ENCODE measurements at regions not wholly inside any gene's neighbourhood (a gene's known extent, or its start where the extent isn't known, plus 50 kb on each side); places are given as distances from the start of the nearest gene placed in this dataset.

GRCh38 chr12:115108129-115109100, 424.4 kb upstream of the TBX3 start:
- intact Hi-C loops (cut with DNase I; ENCODE audit: low total_unique reads) = no loop called here
- no peak for TF ChIP-seq CTCF (IDR thresholded peaks at IDR 0.05)
- no peak for TF ChIP-seq POLR2A (IDR thresholded peaks at IDR 0.05)
- 77 to 79% methylated on average over 3 of the region's 3 CpGs for WGBS, 2 donors
- no peak for DNase-seq (ENCODE audit: low spot score in 2 of 2)
- H3K4me3 ChIP-seq (ENCODE audit: low read depth, poor library complexity, severe bottlenecking) = no peak overlapping the region

GRCh38 chr12:115103884-115104883, 420.2 kb upstream of the TBX3 start:
- 74 to 76% methylated on average over 10 of the region's 10 CpGs for whole genome bisulfite sequencing, 2 donors
- no peak overlapping the region for H3K4me3 ChIP-seq (ENCODE audit: low read depth, poor library complexity, severe bottlenecking)
- intact Hi-C loops (cut with DNase I; ENCODE audit: low total_unique reads) = no loop called here
- DNase-seq (ENCODE audit: low spot score in 2 of 2) = no peak
- TF ChIP-seq POLR2A (IDR thresholded peaks at IDR 0.05) (no peak), CTCF (IDR thresholded peaks at IDR 0.05) (no peak)

GRCh38 chr12:115102450-115102849, 418.5 kb upstream of the TBX3 start:
- DNase-seq (ENCODE audit: low spot score in 2 of 2) = no peak
- H3K4me3 ChIP-seq (ENCODE audit: low read depth, poor library complexity, severe bottlenecking) = no peak overlapping the region
- TF ChIP-seq POLR2A (IDR thresholded peaks at IDR 0.05) = no peak
- no peak for TF ChIP-seq CTCF (IDR thresholded peaks at IDR 0.05)
- 71 to 73% methylated on average over 5 of the region's 5 CpGs for WGBS, 2 donors
- intact Hi-C loops (cut with DNase I; ENCODE audit: low total_unique reads) = no loop called here

- no peak overlapping the region for H3K4me3 ChIP-seq (ENCODE audit: low read depth, poor library complexity, severe bottlenecking)
- no peak for TF ChIP-seq POLR2A (IDR thresholded peaks at IDR 0.05)
- no peak for TF ChIP-seq CTCF (IDR thresholded peaks at IDR 0.05)
- intact Hi-C loops (cut with DNase I; ENCODE audit: low total_unique reads) = no loop called here
- 62 to 79% methylated on average over 1 of the region's 1 CpG for WGBS, 2 donors
- no peak for DNase-seq (ENCODE audit: low spot score in 2 of 2)
Measured at GRCh38 chr12:115101520-115101919, 417.5 kb upstream of the TBX3 start.

- intact Hi-C loops (cut with DNase I; ENCODE audit: low total_unique reads) = no loop called here
- no peak for DNase-seq (ENCODE audit: low spot score in 2 of 2)
- 53 to 69% methylated on average over 5 of the region's 5 CpGs for WGBS, 2 donors
- TF ChIP-seq CTCF (IDR thresholded peaks at IDR 0.05) (no peak), POLR2A (IDR thresholded peaks at IDR 0.05) (no peak)
- no peak overlapping the region for H3K4me3 ChIP-seq (ENCODE audit: low read depth, poor library complexity, severe bottlenecking)
Measured at GRCh38 chr12:115097416-115097815, 413.4 kb upstream of the TBX3 start.

All from lower leg skin (tissue), 4 donors.